ENCODE measurements at regions not wholly inside any gene's neighbourhood (a gene's known extent, or its start where the extent isn't known, plus 50 kb on each side); places are given as distances from the start of the nearest gene placed in this dataset.
"Not testable (repeated sequence)": the region's sequence is repeated elsewhere in the genome, so short reads cannot be mapped to it uniquely, and the experiment has no call there.

DNA sequence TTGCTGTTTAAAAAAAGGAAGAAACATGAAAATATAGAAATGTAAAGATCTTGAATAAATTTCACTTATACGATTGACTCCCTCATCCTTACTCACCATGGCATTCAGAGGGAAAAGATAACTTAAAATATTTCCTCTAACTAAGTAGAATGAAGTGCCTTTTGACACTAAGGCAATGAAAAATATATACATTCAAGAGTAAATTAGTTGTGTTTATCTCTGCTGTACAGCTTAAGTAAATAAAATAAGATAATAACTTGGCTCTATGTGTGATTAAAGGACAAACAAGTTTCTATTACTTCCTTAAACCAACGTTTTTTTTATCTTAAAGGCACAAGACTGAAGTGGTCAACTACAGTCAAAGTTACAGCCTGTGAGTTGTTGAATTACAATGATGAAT is 142.3 kb upstream of the LRRTM4 start:
- Mint-ChIP-seq H3K27me3 (ENCODE audit: unreplicated experiment) (no peaks in the 10 kb centered on the region), H3K36me3 (ENCODE audit: low read depth, unreplicated experiment) (no peaks in the 10 kb centered on the region), H3K4me1 (ENCODE audit: unreplicated experiment) (no peaks in the 10 kb centered on the region), H3K27ac (ENCODE audit: unreplicated experiment) (no peak overlapping the region), H3K4me3 (ENCODE audit: unreplicated experiment) (no peak overlapping the region), H3K9me3 (ENCODE audit: unreplicated experiment) (no peaks in the 10 kb centered on the region)
- TF ChIP-seq, protein P1, sequence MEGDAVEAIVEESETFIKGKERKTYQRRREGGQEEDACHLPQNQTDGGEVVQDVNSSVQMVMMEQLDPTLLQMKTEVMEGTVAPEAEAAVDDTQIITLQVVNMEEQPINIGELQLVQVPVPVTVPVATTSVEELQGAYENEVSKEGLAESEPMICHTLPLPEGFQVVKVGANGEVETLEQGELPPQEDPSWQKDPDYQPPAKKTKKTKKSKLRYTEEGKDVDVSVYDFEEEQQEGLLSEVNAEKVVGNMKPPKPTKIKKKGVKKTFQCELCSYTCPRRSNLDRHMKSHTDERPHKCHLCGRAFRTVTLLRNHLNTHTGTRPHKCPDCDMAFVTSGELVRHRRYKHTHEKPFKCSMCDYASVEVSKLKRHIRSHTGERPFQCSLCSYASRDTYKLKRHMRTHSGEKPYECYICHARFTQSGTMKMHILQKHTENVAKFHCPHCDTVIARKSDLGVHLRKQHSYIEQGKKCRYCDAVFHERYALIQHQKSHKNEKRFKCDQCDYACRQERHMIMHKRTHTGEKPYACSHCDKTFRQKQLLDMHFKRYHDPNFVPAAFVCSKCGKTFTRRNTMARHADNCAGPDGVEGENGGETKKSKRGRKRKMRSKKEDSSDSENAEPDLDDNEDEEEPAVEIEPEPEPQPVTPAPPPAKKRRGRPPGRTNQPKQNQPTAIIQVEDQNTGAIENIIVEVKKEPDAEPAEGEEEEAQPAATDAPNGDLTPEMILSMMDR (IDR thresholded peaks at IDR 0.05; ENCODE audit: unreplicated experiment): no peak
- DNase-seq (ENCODE audit: low spot score): no peak

DNA sequence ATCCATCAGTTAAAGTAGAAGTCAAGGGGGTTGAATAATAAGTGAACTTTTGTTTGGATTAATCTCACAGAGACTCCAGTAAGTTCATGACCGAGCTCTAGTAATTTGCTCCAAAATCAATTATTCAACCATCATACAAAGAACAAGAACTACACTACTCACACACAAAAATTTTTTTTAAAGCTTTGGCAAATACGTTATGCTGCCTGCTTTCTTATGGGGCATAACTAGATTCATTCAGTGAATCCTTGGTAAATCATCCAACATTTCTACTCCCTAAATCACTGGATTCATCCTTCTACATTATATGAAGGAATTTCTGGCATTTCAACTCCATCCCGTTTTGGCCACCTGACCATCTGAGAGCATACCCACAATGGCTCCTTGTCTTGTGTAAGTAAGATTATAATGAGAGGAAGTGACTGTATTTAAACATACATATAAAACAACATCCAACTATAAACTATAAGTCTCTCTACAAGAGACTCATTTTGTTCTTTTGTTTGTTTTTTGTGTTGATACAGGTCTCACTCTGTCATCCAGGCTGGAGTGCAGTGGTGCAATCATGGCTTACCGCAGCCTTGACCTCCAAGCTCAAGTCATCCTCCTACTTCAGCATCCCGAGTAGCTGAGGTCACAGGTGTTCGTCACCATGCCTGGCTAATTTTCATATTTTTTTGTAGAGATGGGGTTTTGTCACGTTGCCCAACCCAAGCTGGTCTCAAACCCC is 144.2 kb upstream of the LRRTM4 start:
- no peaks in the 10 kb centered on the region for H3K9me3 Mint-ChIP-seq (ENCODE audit: unreplicated experiment)
- no peak overlapping the region for H3K4me3 Mint-ChIP-seq (ENCODE audit: unreplicated experiment)
- DNase-seq (ENCODE audit: low spot score): no peak
- no peak overlapping the region for H3K27ac Mint-ChIP-seq (ENCODE audit: unreplicated experiment)
- TF ChIP-seq, protein P1 (IDR thresholded peaks at IDR 0.05; ENCODE audit: unreplicated experiment): no peak
- H3K27me3 Mint-ChIP-seq (ENCODE audit: unreplicated experiment): no peaks in the 10 kb centered on the region
- H3K36me3 Mint-ChIP-seq (ENCODE audit: low read depth, unreplicated experiment): no peaks in the 10 kb centered on the region
- no peaks in the 10 kb centered on the region for H3K4me1 Mint-ChIP-seq (ENCODE audit: unreplicated experiment)

DNA sequence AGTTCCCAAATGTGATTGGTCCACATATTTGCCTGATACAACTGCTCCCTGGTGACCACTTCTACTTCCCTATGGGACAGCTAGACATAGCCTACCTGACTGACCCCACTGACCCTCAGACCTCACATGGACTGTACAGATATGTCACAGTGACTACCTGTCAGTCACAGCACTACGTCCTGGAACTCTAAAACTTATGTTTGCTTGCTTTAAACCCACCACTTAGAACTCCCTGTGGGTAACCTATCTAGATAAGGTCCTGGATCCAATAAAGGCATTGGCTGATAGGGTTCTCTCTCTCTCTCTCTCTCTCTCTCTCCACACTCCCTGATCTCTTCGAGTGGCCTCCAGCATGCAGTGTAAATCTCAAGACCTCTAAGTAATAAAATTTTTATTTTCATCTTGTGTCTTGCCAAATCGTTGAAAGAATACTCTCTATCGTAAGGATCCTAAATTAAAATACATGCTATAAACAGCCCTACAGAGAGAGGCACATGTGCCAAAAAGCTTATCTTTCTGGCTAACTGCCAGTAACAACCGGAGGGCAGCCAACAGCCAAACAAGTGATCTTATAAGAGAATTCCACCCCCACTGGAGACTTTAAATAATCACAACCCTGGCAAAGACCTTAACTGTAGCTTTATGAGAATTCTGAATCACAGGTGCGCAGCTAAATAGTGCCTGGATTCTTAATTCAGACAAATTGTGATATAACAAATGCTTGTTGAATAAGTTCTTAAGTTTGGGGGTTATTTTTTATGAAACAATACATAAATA is 162.6 kb upstream of the LRRTM4 start:
- not testable (repeated sequence) for H3K36me3 Mint-ChIP-seq (ENCODE audit: low read depth, unreplicated experiment); DNase-seq (ENCODE audit: low spot score); H3K4me3 Mint-ChIP-seq (ENCODE audit: unreplicated experiment); H3K9me3 Mint-ChIP-seq (ENCODE audit: unreplicated experiment); H3K27ac Mint-ChIP-seq (ENCODE audit: unreplicated experiment); H3K27me3 Mint-ChIP-seq (ENCODE audit: unreplicated experiment); H3K4me1 Mint-ChIP-seq (ENCODE audit: unreplicated experiment)

DNA sequence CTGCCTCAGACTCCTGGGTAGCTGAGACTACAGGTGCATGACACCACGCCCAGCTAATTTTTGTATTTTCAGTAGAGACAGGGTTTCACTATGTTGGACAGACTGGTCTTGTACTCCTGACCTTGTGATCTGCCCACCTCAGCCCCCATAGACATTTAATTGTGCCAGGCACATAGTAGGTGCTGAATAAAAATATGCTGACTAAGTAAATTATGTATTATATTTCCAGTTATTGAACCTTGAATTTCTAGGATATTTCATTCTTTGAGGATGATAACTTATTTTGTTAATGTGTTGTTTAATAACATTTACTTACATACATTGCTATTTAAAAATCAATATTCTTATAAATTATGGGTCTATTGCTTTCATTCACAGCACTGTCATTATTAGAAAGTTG is 190.4 kb upstream of the LRRTM4 start:
- DNase-seq (ENCODE audit: low spot score): no peak
- Mint-ChIP-seq H3K4me1 (ENCODE audit: unreplicated experiment) (no peaks in the 10 kb centered on the region), H3K36me3 (ENCODE audit: low read depth, unreplicated experiment) (no peaks in the 10 kb centered on the region), H3K27ac (ENCODE audit: unreplicated experiment) (no peak overlapping the region), H3K27me3 (ENCODE audit: unreplicated experiment) (no peaks in the 10 kb centered on the region), H3K4me3 (ENCODE audit: unreplicated experiment) (no peak overlapping the region), H3K9me3 (ENCODE audit: unreplicated experiment) (no peaks in the 10 kb centered on the region)
- TF ChIP-seq, protein P1 (IDR thresholded peaks at IDR 0.05; ENCODE audit: unreplicated experiment): no peak

DNA sequence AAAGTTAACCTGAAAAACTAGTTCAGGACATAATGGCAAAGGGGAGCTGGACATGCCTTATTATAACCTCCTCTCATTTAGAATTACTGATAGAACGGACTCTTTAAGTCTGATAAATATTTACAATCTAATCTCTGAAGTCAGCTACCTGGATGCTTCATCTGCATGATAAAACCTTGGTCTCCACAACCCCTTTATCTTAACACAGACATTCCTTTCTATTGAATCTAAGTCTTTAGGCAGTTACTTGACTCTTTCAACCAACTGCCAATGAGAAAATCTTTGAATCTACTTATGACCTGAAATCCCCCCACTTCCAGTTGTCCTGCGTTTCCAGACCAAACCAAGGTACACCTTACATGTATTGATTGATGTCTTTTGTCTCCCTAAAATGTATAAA is 191.2 kb upstream of the LRRTM4 start:
- Mint-ChIP-seq H3K36me3 (ENCODE audit: low read depth, unreplicated experiment) (no peaks in the 10 kb centered on the region), H3K27ac (ENCODE audit: unreplicated experiment) (no peak overlapping the region), H3K27me3 (ENCODE audit: unreplicated experiment) (no peaks in the 10 kb centered on the region), H3K4me3 (ENCODE audit: unreplicated experiment) (no peak overlapping the region), H3K4me1 (ENCODE audit: unreplicated experiment) (no peaks in the 10 kb centered on the region), H3K9me3 (ENCODE audit: unreplicated experiment) (no peaks in the 10 kb centered on the region)
- TF ChIP-seq, protein P1 (IDR thresholded peaks at IDR 0.05; ENCODE audit: unreplicated experiment): no peak
- DNase-seq (ENCODE audit: low spot score): no peak

Measured in endothelial cell (in vitro differentiated cells).